Body of pancreas (tissue), 4 donors: ENCODE measurements at regions not wholly inside any gene's neighbourhood (a gene's known extent, or its start where the extent isn't known, plus 50 kb on each side); places are given as distances from the start of the nearest gene placed in this dataset.
"Not testable (repeated sequence)": the region's sequence is repeated elsewhere in the genome, so short reads cannot be mapped to it uniquely, and the experiment has no call there.

Experiments
- ATAC-seq: fragments of 150-250 bp; one replicate; pipeline ENCODE4 v1.9.1; 2016
- DNase-seq, 4 donors: peaks; one replicate each; pipeline ENCODE4 v3.0.0-alpha.2; 2019
- H3K27ac ChIP-seq, 4 donors: fragments of 200-600 bp; sonication (generic); 1 replicate in 3 of 4; 2 replicates in 1 of 4; pipeline versions ENCODE4 v1.5.1 to v1.6.1; 2016 to 2019; ENCODE audit warnings: mild to moderate bottlenecking in 1 of 4, mixed read lengths in 1 of 4, moderate library complexity in 1 of 4
- H3K27me3 ChIP-seq, 2 donors: fragments of 200-600 bp; sonication (generic); one replicate each; pipeline ENCODE4 v1.6.0; 2016; ENCODE audit warnings: mild to moderate bottlenecking in 1 of 2
- H3K36me3 ChIP-seq, 2 donors: fragments of 200-600 bp; sonication (generic); replicated peaks in 1 of 2; 2 replicates each; pipeline ENCODE4 v1.5.1; 2016; ENCODE audit warnings: low read depth in 2 of 2; ENCODE audit not compliant: insufficient read depth in 1 of 2
- H3K4me1 ChIP-seq: fragments of 200-600 bp; sonication (generic); one replicate; pipeline ENCODE4 v1.6.0; 2016
- H3K4me3 ChIP-seq, 2 donors: fragments of 200-600 bp; sonication (generic); 1 replicate in 1 of 2; 2 replicates in 1 of 2; pipeline ENCODE4 v1.5.1; 2016 to 2019
- H3K9me3 ChIP-seq, 3 donors: fragments of 200-600 bp; sonication (generic); 1 replicate in 2 of 3; 2 replicates in 1 of 3; pipeline ENCODE4 v1.5.1; 2016
- CTCF ChIP-seq, 7 experiments: fragments of 450-650 bp in 4 of 7; fragments of 200-600 bp in 3 of 7; sonication (generic) in 3 of 7; IDR thresholded peaks; one replicate each; pipeline ENCODE4 v1.5.1; 2016 to 2019; ENCODE audit warnings: antibody characterized with exemption in 7 of 7
- POLR2A ChIP-seq, 3 donors: fragments of 450-650 bp; IDR thresholded peaks; one replicate each; pipeline ENCODE4 v1.6.1; 2016; ENCODE audit warnings: antibody characterized with exemption in 3 of 3, mild to moderate bottlenecking in 2 of 3
- WGBS, 2 donors: methylation state at CpG; one replicate each; pipeline ENCODE4 v1.1.5; 2017; 5-methylcytosine and 5-hydroxymethylcytosine counted together
- intact Hi-C: fragments of 100-400 bp; cut with DNase I; formaldehyde crosslinking; loops from one replicate; pipeline ENCODE4 v1.15.1; 2023

GRCh38 chr18:73679941-73680712 is 467.5 kb downstream of the FBXO15 start:
- no peak overlapping the region for H3K27ac ChIP-seq
- intact Hi-C loops: no loop called here
- H3K4me1 ChIP-seq: no peaks in the 10 kb centered on the region
- 52 to 62% methylated on average over 8 of the region's 8 CpGs for WGBS, 2 donors
- ATAC-seq (no peak), DNase-seq (no peak)
- TF ChIP-seq POLR2A (IDR thresholded peaks at IDR 0.05): no peak
- TF ChIP-seq CTCF (IDR thresholded peaks at IDR 0.05): no peak
- no peaks in the 10 kb centered on the region for H3K9me3 ChIP-seq
- H3K4me3 ChIP-seq: no peak overlapping the region
- H3K27me3 ChIP-seq: no peaks in the 10 kb centered on the region
- no peaks in the 10 kb centered on the region for H3K36me3 ChIP-seq

- Histone ChIP-seq H3K9me3 (no peaks in the 10 kb centered on the region), H3K27me3 (no peaks in the 10 kb centered on the region), H3K4me1 (no peaks in the 10 kb centered on the region), H3K4me3 (no peak overlapping the region), H3K27ac (no peak overlapping the region), H3K36me3 (no peaks in the 10 kb centered on the region)
- DNase-seq (no peak), ATAC-seq (no peak)
- no peak for TF ChIP-seq CTCF (IDR thresholded peaks at IDR 0.05)
- no peak for TF ChIP-seq POLR2A (IDR thresholded peaks at IDR 0.05)
- intact Hi-C loops: no loop called here
Measured at GRCh38 chr18:73677450-73677849, 470.2 kb downstream of the FBXO15 start.

GRCh38 chr18:73674125-73674865 is 473.3 kb downstream of the FBXO15 start:
- DNase-seq: no peak

GRCh38 chr18:73671480-73671879 is 476.2 kb downstream of the FBXO15 start:
- ATAC-seq, H3K36me3 ChIP-seq, H3K9me3 ChIP-seq, H3K27me3 ChIP-seq, H3K27ac ChIP-seq, DNase-seq, H3K4me1 ChIP-seq, intact Hi-C loops, H3K4me3 ChIP-seq: not testable (repeated sequence)
- WGBS, 2 donors: 87 to 93% methylated on average over 8 of the region's 8 CpGs

More at GRCh38 chr18:73674125-73674865, 473.3 kb downstream of the FBXO15 start:
- H3K4me3 ChIP-seq: no peak overlapping the region
- H3K9me3 ChIP-seq: no peaks in the 10 kb centered on the region
- ATAC-seq: no peak
- intact Hi-C loops: no loop called here
- peaks cover 5% of the 10 kb centered on the region for H3K4me1 ChIP-seq
- no peaks in the 10 kb centered on the region for H3K27me3 ChIP-seq
- TF ChIP-seq POLR2A (IDR thresholded peaks at IDR 0.05) (no peak), CTCF (IDR thresholded peaks at IDR 0.05) (no peak)
- no peak overlapping the region for H3K27ac ChIP-seq
- no peaks in the 10 kb centered on the region for H3K36me3 ChIP-seq
- WGBS, 2 donors: 60 to 70% methylated on average over 6 of the region's 6 CpGs

GRCh38 chr18:73670524-73670923 is 477.1 kb downstream of the FBXO15 start:
- peaks cover 5% of the 10 kb centered on the region for H3K4me1 ChIP-seq
- intact Hi-C loops: no loop called here
- DNase-seq (no peak), ATAC-seq (no peak)
- H3K27ac ChIP-seq: no peak overlapping the region
- H3K9me3 ChIP-seq: no peaks in the 10 kb centered on the region
- TF ChIP-seq CTCF (IDR thresholded peaks at IDR 0.05) (no peak), POLR2A (IDR thresholded peaks at IDR 0.05) (no peak)
- H3K27me3 ChIP-seq: no peaks in the 10 kb centered on the region
- no peaks in the 10 kb centered on the region for H3K36me3 ChIP-seq
- 40 to 44% methylated on average over 5 of the region's 5 CpGs for WGBS, 2 donors
- H3K4me3 ChIP-seq: no peak overlapping the region
